ENCODE measurements at regions not wholly inside any gene's neighbourhood (a gene's known extent, or its start where the extent isn't known, plus 50 kb on each side); places are given as distances from the start of the nearest gene placed in this dataset.

DNA sequence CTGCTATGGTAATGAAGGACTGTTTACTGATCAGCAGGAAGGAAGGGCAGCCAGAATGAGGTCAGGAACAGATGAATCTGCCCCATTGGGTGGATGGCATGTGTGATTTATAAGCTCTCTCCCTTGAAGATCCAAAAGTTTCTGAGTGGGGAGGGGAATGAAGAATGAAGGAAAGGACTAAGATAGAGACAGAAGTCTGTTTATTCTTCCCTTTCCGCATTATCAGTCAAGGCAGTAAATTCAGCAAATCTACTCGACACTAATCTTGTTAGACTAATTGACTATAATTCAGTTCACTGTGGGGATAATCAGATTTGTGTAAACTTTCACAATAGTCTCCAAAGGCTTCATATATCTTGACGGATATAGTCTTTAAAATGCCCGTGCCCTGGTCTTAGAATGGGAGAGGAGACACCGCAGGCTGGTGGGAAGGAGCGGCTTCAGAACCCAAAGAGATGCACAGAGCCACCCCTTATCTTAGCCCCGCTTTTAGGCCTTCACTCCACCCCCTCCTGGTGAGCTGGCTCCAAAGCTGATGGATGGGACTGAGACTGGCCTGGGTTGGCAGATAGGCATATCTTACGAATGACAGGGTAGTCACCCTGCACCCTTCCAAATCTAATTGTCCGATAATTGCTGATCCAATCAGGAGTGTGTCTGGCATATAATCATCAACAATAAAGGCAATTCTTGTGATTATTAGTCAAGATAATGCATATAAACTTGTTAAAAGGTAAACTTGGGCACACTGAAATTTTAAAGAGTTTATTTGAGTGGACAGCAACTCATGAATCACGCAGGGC, 76.0 kb upstream of the PPM1J start:
- H3K9me3 ChIP-seq (ENCODE audit: insufficient read depth, low read length): no peaks in the 10 kb centered on the region
- H3K9ac ChIP-seq (ENCODE audit: low read length): no peak overlapping the region
- no peak overlapping the region for H3K4me2 ChIP-seq (ENCODE audit: low read length)
- no peaks in the 10 kb centered on the region for H4K20me1 ChIP-seq (ENCODE audit: insufficient read depth, low read length)
- no peak overlapping the region for H3K4me3 ChIP-seq (ENCODE audit: low read length)
- H3K4me1 ChIP-seq (ENCODE audit: low read length): no peaks in the 10 kb centered on the region
- no peaks in the 10 kb centered on the region for H3K36me3 ChIP-seq (replicated peaks; ENCODE audit: low read depth, low read length)
- H2AFZ ChIP-seq (ENCODE audit: low read depth, low read length): no peak overlapping the region
- H3K27ac ChIP-seq (ENCODE audit: low read length): no peak overlapping the region
- H3K79me2 ChIP-seq (ENCODE audit: low read length): no peaks in the 10 kb centered on the region
- TF ChIP-seq, protein P1, sequence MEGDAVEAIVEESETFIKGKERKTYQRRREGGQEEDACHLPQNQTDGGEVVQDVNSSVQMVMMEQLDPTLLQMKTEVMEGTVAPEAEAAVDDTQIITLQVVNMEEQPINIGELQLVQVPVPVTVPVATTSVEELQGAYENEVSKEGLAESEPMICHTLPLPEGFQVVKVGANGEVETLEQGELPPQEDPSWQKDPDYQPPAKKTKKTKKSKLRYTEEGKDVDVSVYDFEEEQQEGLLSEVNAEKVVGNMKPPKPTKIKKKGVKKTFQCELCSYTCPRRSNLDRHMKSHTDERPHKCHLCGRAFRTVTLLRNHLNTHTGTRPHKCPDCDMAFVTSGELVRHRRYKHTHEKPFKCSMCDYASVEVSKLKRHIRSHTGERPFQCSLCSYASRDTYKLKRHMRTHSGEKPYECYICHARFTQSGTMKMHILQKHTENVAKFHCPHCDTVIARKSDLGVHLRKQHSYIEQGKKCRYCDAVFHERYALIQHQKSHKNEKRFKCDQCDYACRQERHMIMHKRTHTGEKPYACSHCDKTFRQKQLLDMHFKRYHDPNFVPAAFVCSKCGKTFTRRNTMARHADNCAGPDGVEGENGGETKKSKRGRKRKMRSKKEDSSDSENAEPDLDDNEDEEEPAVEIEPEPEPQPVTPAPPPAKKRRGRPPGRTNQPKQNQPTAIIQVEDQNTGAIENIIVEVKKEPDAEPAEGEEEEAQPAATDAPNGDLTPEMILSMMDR (IDR thresholded peaks at IDR 0.05; ENCODE audit: low read depth, low read length): no peak
- no peak for TF ChIP-seq EZH2phosphoT487 (IDR thresholded peaks at IDR 0.05; ENCODE audit: low read depth)
- no peaks in the 10 kb centered on the region for H3K27me3 ChIP-seq (ENCODE audit: low read depth, low read length)

DNA sequence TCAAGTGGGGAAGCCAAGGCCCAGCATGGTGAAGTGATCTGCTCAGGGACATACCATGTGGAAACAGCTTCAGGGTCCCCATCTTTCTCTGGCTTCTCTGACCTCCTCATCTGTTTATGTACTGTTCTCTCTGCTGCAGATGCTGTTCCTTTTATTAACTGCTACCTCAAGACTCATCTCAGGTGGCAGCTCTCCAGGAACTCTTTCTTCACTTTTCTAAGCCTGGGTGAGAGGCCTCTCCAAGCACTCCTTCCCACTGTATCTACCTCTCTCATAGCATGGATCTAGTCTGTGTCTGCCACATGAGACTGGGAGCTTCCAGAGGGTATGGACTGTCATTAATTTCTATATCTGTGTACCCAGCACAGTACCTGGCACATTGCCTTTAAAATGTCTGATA, 73.4 kb upstream of the PPM1J start:
- TF ChIP-seq, protein P1 (IDR thresholded peaks at IDR 0.05; ENCODE audit: low read depth, low read length): no peak
- no peak for TF ChIP-seq EZH2phosphoT487 (IDR thresholded peaks at IDR 0.05; ENCODE audit: low read depth)
- no peak overlapping the region for H3K4me2 ChIP-seq (ENCODE audit: low read length)
- no peaks in the 10 kb centered on the region for H4K20me1 ChIP-seq (ENCODE audit: insufficient read depth, low read length)
- no peaks in the 10 kb centered on the region for H3K27me3 ChIP-seq (ENCODE audit: low read depth, low read length)
- no peak overlapping the region for H3K4me3 ChIP-seq (ENCODE audit: low read length)
- no peaks in the 10 kb centered on the region for H3K79me2 ChIP-seq (ENCODE audit: low read length)
- no peaks in the 10 kb centered on the region for H3K4me1 ChIP-seq (ENCODE audit: low read length)
- H3K27ac ChIP-seq (ENCODE audit: low read length): no peak overlapping the region
- no peaks in the 10 kb centered on the region for H3K36me3 ChIP-seq (replicated peaks; ENCODE audit: low read depth, low read length)
- H2AFZ ChIP-seq (ENCODE audit: low read depth, low read length): no peak overlapping the region
- H3K9me3 ChIP-seq (ENCODE audit: insufficient read depth, low read length): no peaks in the 10 kb centered on the region
- no peak overlapping the region for H3K9ac ChIP-seq (ENCODE audit: low read length)

DNA sequence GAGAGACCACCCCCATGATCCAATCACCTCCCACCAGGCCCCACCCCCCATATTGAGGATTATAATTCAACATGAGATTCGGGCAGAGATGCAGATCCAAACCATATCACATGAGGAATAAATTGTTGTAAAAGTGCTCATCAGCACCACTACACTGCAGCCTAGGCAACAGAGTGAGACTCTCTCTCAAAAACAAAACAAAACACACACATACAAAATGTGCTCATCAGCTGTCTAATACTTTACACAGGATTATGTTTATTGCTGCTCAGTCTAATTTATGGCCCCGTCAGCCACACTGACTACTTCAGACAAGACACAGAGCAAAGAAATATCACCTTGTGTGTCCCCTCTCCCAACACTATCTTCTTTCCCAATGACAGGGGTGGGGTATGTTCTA, 72.9 kb upstream of the PPM1J start:
- no peak overlapping the region for H3K4me3 ChIP-seq (ENCODE audit: low read length)
- H2AFZ ChIP-seq (ENCODE audit: low read depth, low read length): no peak overlapping the region
- H3K79me2 ChIP-seq (ENCODE audit: low read length): no peaks in the 10 kb centered on the region
- TF ChIP-seq, protein P1 (IDR thresholded peaks at IDR 0.05; ENCODE audit: low read depth, low read length): no peak
- TF ChIP-seq EZH2phosphoT487 (IDR thresholded peaks at IDR 0.05; ENCODE audit: low read depth): no peak
- no peaks in the 10 kb centered on the region for H3K27me3 ChIP-seq (ENCODE audit: low read depth, low read length)
- H3K9ac ChIP-seq (ENCODE audit: low read length): no peak overlapping the region
- H3K9me3 ChIP-seq (ENCODE audit: insufficient read depth, low read length): no peaks in the 10 kb centered on the region
- H3K4me2 ChIP-seq (ENCODE audit: low read length): no peak overlapping the region
- no peak overlapping the region for H3K27ac ChIP-seq (ENCODE audit: low read length)
- no peaks in the 10 kb centered on the region for H3K4me1 ChIP-seq (ENCODE audit: low read length)
- no peaks in the 10 kb centered on the region for H4K20me1 ChIP-seq (ENCODE audit: insufficient read depth, low read length)
- H3K36me3 ChIP-seq (replicated peaks; ENCODE audit: low read depth, low read length): no peaks in the 10 kb centered on the region

DNA sequence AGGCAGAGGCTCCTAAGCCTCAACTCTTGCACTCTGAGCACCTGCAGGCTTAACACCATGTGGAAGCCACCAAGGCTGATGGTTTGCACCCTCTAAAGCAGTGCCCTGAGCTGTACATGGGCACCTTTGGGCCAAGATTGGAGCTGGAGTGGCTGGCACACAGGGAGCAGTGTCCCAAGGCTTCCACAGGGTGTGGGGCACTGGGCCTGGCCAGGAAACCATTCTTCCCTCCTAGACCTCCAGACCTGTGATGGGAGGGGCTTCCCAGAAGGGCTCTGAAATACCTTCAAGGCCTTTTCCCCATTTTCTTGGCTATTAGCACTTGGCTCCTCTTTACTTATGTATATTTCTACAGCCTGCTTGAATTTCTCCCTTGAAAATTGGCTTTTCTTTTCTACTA, 67.9 kb upstream of the PPM1J start:
- Histone ChIP-seq H3K4me2 (ENCODE audit: low read length) (no peak overlapping the region), H3K79me2 (ENCODE audit: low read length) (no peaks in the 10 kb centered on the region), H4K20me1 (ENCODE audit: insufficient read depth, low read length) (no peaks in the 10 kb centered on the region), H3K4me1 (ENCODE audit: low read length) (no peaks in the 10 kb centered on the region), H3K27me3 (ENCODE audit: low read depth, low read length) (no peaks in the 10 kb centered on the region), H3K27ac (ENCODE audit: low read length) (no peak overlapping the region), H3K9ac (ENCODE audit: low read length) (no peak overlapping the region), H3K4me3 (ENCODE audit: low read length) (no peak overlapping the region), H3K36me3 (replicated peaks; ENCODE audit: low read depth, low read length) (no peaks in the 10 kb centered on the region), H3K9me3 (ENCODE audit: insufficient read depth, low read length) (no peaks in the 10 kb centered on the region), H2AFZ (ENCODE audit: low read depth, low read length) (no peak overlapping the region)
- no peak for TF ChIP-seq EZH2phosphoT487 (IDR thresholded peaks at IDR 0.05; ENCODE audit: low read depth)

All from OCI-LY3 (cell line).